ENCODE measurements at regions not wholly inside any gene's neighbourhood (a gene's known extent, or its start where the extent isn't known, plus 50 kb on each side); places are given as distances from the start of the nearest gene placed in this dataset.

DNA sequence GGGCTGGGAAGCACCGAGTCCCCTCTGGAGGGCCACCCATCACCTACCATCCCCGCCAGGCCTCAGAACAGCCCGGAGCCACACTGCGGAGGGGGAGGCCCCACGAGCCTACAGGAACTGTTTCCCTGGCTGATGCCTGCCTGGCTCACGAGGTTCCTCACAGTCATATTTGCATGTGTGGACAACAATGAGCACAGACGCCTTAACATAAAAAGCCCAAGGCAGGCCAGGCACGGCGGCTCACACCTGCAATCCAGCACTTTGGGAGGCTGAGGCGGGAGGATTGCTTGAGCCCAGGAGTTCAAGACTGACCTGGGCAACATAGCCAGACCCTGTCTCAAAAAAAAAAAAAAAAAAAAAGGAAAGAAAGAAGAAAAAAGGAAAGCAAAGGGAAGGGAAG lies 125.9 kb downstream of the FAM53A start:
- TF ChIP-seq SUZ12 (IDR thresholded peaks at IDR 0.05; ENCODE audit: extremely low read depth, insufficient read depth, insufficient read length) (no peak), ZNF274 (IDR thresholded peaks at IDR 0.05; ENCODE audit: low read depth, low read length) (no peak)
